Progenitor cell of endocrine pancreas (in vitro differentiated cells): ENCODE measurements at regions not wholly inside any gene's neighbourhood (a gene's known extent, or its start where the extent isn't known, plus 50 kb on each side); places are given as distances from the start of the nearest gene placed in this dataset.

ENCODE experiments used
- DNase-seq: peaks from one replicate; pipeline ENCODE4 v3.0.0; 2021; ENCODE audit warnings: low spot score; ENCODE audit not compliant: unreplicated experiment
- H3K27ac Mint-ChIP-seq: 2 replicates; pipeline ENCODE4 v1.8.0; 2021; ENCODE audit warnings: mild to moderate bottlenecking, moderate library complexity, mixed read lengths
- H3K27me3 Mint-ChIP-seq: 2 replicates; pipeline ENCODE4 v1.8.0; 2021; ENCODE audit warnings: mixed read lengths
- H3K36me3 Mint-ChIP-seq: 2 replicates; pipeline ENCODE4 v1.8.0; 2022; ENCODE audit warnings: mixed read lengths; ENCODE audit not compliant: insufficient read depth
- H3K4me1 Mint-ChIP-seq: 2 replicates; pipeline ENCODE4 v1.8.0; 2021; ENCODE audit warnings: low read depth, mixed read lengths
- H3K4me3 Mint-ChIP-seq: 2 replicates; pipeline ENCODE4 v1.8.0; 2021; ENCODE audit warnings: low read depth, mild to moderate bottlenecking, moderate library complexity, mixed read lengths
- H3K9me3 Mint-ChIP-seq: 2 replicates; pipeline ENCODE4 v1.8.0; 2021; ENCODE audit warnings: low read depth, mixed read lengths
- TF ChIP-seq, protein P1 (sequence below): fragments of 200-600 bp; sonication (generic); IDR thresholded peaks from one replicate; pipeline ENCODE4 v1.5.0; 2021; ENCODE audit warnings: antibody characterized with exemption, mild to moderate bottlenecking; ENCODE audit not compliant: unreplicated experiment

DNA sequence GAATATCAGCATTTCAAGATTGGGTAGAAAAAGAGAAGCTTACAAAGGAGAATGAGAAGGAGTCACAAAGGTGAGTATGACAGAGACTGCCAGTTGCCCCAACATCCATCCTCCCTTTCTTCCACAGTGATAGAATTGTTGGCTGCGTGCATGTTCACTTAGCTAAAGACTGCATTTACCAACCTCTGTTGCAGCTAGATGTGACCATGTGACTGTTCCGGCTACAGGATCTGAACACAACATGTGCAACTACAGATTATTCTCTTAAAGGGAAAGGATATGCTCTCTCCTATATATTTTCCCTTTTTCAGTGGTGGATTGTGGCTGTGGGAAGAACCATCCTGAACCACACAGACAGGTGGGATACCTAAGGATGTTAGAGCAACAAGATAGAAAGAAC, 60.5 kb upstream of the ZNRF2 start:
- H3K36me3 Mint-ChIP-seq: no peaks in the 10 kb centered on the region
- H3K4me3 Mint-ChIP-seq: no peak overlapping the region
- H3K27ac Mint-ChIP-seq: no peak overlapping the region
- no peak for DNase-seq
- H3K27me3 Mint-ChIP-seq: peaks cover 3% of the 10 kb centered on the region
- peaks cover 17% of the 10 kb centered on the region for H3K4me1 Mint-ChIP-seq
- peaks cover 15% of the 10 kb centered on the region for H3K9me3 Mint-ChIP-seq
- TF ChIP-seq, protein P1, sequence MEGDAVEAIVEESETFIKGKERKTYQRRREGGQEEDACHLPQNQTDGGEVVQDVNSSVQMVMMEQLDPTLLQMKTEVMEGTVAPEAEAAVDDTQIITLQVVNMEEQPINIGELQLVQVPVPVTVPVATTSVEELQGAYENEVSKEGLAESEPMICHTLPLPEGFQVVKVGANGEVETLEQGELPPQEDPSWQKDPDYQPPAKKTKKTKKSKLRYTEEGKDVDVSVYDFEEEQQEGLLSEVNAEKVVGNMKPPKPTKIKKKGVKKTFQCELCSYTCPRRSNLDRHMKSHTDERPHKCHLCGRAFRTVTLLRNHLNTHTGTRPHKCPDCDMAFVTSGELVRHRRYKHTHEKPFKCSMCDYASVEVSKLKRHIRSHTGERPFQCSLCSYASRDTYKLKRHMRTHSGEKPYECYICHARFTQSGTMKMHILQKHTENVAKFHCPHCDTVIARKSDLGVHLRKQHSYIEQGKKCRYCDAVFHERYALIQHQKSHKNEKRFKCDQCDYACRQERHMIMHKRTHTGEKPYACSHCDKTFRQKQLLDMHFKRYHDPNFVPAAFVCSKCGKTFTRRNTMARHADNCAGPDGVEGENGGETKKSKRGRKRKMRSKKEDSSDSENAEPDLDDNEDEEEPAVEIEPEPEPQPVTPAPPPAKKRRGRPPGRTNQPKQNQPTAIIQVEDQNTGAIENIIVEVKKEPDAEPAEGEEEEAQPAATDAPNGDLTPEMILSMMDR: no peak

DNA sequence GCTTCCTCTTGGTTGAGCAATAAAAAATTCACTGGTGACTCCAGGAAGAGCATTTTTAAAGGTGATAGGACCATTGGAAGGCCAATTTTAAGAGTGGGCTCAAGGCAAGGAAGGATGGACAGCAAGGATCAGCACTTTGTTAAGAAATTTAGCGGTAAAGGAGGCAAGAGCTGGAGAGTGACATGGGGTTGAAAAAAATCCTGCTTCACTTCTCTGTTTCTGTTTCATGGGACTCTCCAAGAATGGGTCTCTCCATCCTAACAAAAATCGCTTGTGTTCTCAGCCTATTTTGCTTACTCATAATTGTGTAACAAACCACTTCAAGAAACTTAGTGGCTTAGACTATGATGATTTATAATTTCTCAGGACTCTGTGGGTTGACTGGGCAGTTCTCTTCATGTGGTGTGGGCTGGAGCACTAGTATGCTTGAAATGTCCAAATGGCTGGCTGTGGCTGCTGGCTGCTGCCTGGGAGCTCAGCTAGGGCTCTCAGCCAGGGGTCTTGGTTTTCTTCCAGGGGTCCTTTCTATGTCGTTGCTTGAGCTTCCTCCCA, 59.8 kb upstream of the ZNRF2 start:
- DNase-seq: no peak
- Mint-ChIP-seq H3K27me3 (peaks cover 3% of the 10 kb centered on the region), H3K9me3 (peaks cover 8% of the 10 kb centered on the region), H3K4me3 (no peak overlapping the region), H3K4me1 (peaks cover 17% of the 10 kb centered on the region), H3K36me3 (no peaks in the 10 kb centered on the region), H3K27ac (no peak overlapping the region)
- TF ChIP-seq, protein P1: no peak

DNA sequence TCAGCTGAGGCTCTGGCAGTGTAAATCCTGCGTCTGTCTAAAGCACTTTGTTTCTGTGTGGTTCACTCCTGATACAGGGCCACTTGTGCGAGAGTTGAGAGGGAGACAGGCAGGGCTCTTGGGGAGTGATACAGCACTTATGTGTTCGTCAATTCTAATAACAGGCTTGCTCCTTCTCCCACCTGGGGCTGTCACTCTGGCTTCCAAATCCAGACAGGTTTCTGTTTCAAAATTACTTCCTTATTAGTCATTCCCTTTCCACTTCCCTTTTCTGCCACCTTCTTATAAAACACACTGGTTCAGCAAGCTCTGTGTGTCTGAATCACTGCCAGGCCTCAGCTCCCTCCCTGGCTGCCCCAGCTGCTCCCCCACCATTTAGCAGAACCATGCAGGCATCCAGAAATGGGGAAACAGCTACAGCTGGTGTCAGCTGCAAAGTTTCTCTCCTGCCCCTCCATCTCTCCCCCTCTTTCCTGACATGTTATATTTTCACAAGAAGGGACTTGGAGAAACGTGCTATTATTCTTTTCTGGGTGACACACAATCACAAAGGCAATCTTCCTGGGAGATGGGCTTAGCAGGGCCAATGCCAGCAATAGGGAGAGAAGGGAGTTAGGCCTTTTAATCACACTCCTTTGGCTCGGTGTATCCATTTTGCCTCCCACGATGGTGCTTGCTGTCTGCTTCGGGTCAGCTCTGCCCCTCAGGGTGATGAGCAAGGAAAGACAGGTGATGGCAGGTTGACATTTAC, 58.4 kb upstream of the ZNRF2 start:
- Mint-ChIP-seq H3K27ac (peak overlapping the region; percentile 45), H3K36me3 (no peaks in the 10 kb centered on the region), H3K4me3 (no peak overlapping the region), H3K4me1 (peaks cover 17% of the 10 kb centered on the region), H3K27me3 (peaks cover 3% of the 10 kb centered on the region), H3K9me3 (no peaks in the 10 kb centered on the region)
- TF ChIP-seq, protein P1: no peak
- no peak for DNase-seq

DNA sequence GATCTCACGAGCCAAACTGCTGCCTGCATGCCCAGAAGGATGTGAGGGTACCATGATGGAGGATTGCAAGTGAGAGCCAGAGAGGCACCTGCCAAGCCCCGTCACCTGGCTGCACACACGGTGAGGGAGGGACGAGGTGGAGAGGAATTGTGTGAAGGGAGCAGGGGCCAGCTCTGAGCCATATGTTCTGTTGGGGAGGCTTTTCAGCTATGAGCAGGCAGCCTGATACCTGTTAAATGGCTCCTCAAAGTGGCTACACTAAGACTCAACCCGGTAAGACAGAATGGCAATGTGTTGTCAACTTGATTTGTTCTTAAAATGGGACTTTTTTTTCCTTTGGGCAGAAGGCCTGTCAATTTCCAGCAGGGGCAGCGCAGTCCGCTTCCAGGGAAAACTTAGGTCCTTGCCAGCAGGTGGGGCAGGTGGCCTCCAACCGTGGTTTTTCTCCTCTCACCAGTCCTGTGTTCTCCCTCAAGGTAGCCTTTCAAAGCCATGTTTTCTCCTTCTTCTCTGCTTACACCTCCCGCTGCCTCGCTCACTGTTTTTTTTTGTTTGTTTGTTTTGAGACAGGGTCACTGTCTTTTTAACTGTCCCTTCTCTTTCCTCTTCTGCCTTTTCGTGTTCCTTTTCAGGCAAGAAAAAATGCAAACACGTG, 57.7 kb upstream of the ZNRF2 start:
- Mint-ChIP-seq H3K27ac (peak overlapping the region; percentile 45), H3K4me3 (no peak overlapping the region), H3K9me3 (no peaks in the 10 kb centered on the region), H3K4me1 (peaks cover 17% of the 10 kb centered on the region), H3K27me3 (peaks cover 3% of the 10 kb centered on the region), H3K36me3 (no peaks in the 10 kb centered on the region)
- TF ChIP-seq, protein P1: peak; percentile 69
- DNase-seq: peak; percentile 32

DNA sequence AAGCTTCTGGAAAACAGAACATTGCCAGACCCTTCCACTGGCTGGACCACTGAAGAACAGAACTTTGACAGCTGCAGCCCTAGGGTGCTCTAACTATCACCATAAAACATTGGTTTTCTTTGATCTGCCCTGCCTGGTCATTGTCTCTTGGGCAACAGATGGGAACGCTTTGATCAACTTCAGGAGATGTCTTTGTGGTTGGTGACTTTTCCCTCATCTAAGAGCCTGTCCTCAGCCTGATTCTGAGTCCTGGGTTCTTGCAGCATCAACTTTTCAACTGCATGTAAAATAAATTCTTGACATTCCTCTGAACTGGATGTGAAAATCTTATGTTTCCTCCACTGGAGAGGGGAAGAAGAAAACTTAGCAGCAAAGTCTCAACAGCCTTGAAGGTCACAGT, 53.1 kb upstream of the ZNRF2 start:
- TF ChIP-seq, protein P1: no peak
- no peak for DNase-seq
- no peaks in the 10 kb centered on the region for H3K27me3 Mint-ChIP-seq
- H3K4me3 Mint-ChIP-seq: no peak overlapping the region
- H3K27ac Mint-ChIP-seq: no peak overlapping the region
- no peaks in the 10 kb centered on the region for H3K36me3 Mint-ChIP-seq
- H3K4me1 Mint-ChIP-seq: peaks cover 7% of the 10 kb centered on the region
- H3K9me3 Mint-ChIP-seq: no peaks in the 10 kb centered on the region
